ENCODE measurements at regions not wholly inside any gene's neighbourhood (a gene's known extent, or its start where the extent isn't known, plus 50 kb on each side); places are given as distances from the start of the nearest gene placed in this dataset.

DNA sequence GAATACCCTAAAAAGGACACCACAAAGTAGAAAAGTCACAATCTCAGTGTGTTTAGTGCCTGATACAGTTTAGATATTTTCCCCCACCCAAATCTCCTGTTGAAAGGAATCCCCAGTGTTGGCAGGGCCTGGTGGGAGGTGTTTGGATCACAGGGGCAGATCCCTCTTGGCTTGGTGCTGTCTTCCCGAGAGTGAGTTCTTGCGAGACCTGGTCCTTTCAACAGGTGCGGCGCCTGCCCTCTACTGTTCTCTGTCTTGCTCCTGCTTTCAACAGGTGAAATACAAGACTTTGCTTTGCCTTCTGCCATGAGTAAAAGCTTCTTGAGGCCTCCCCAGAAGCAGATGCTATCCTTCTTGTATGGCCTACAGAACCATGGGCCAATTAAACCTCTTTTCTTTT lies 534.3 kb upstream of the NRSN1 start:
- TF ChIP-seq GATA3 (IDR thresholded peaks at IDR 0.05; ENCODE audit: low read depth, low read length) (no peak), GATA2 (IDR thresholded peaks at IDR 0.05; ENCODE audit: low read depth, low read length) (no peak)
